ENCODE measurements at regions not wholly inside any gene's neighbourhood (a gene's known extent, or its start where the extent isn't known, plus 50 kb on each side); places are given as distances from the start of the nearest gene placed in this dataset.

DNA sequence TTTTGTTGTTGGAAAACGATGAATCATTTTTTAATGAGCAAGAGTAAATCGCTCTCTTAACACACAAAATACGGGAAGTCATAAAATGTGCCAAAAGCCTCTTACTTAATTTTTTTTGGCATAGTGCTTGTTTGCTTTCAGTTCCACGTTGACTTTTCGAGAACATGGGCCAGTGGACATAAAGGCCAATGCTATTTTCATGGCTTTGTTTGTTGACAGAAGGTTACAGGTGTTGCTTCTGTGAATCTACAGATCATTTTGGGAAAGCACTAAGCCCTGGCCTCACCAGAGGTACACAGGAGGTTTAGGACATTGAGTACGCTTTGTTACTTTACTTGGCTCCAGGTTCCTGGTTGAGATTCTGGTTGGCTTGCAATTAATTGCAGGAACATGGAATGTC is 199.4 kb upstream of the HMCN1 start:
- DNase-seq (ENCODE audit: low read depth), result no peak
- TF ChIP-seq, protein P1, sequence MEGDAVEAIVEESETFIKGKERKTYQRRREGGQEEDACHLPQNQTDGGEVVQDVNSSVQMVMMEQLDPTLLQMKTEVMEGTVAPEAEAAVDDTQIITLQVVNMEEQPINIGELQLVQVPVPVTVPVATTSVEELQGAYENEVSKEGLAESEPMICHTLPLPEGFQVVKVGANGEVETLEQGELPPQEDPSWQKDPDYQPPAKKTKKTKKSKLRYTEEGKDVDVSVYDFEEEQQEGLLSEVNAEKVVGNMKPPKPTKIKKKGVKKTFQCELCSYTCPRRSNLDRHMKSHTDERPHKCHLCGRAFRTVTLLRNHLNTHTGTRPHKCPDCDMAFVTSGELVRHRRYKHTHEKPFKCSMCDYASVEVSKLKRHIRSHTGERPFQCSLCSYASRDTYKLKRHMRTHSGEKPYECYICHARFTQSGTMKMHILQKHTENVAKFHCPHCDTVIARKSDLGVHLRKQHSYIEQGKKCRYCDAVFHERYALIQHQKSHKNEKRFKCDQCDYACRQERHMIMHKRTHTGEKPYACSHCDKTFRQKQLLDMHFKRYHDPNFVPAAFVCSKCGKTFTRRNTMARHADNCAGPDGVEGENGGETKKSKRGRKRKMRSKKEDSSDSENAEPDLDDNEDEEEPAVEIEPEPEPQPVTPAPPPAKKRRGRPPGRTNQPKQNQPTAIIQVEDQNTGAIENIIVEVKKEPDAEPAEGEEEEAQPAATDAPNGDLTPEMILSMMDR (IDR thresholded peaks at IDR 0.05; ENCODE audit: insufficient read depth, low read depth, low read length, missing control alignments), result no peak
- no peak overlapping the region for H3K4me3 ChIP-seq (ENCODE audit: low read depth, low read length)

DNA sequence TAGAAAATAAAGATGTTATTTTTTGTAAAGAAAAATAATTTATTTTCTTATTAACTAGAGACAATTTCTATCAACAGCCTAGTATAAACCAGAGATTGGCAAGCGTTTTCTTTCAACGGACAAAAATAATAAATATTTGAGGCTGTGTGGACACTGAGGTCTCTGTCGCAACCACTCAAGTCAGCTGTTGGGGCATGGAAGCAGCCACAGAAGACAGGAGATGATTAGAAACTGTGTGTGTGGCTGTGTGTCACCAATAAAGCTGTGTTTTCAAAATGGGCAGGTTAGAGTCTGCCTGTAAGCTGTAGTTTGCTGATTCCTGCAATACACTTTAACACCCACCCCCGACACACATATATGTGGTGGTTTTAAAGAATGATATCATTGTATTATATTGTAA is 200.6 kb upstream of the HMCN1 start:
- no peak overlapping the region for H3K4me3 ChIP-seq (ENCODE audit: low read depth, low read length)
- TF ChIP-seq, protein P1 (IDR thresholded peaks at IDR 0.05; ENCODE audit: insufficient read depth, low read depth, low read length, missing control alignments), result no peak
- no peak for DNase-seq (ENCODE audit: low read depth)

DNA sequence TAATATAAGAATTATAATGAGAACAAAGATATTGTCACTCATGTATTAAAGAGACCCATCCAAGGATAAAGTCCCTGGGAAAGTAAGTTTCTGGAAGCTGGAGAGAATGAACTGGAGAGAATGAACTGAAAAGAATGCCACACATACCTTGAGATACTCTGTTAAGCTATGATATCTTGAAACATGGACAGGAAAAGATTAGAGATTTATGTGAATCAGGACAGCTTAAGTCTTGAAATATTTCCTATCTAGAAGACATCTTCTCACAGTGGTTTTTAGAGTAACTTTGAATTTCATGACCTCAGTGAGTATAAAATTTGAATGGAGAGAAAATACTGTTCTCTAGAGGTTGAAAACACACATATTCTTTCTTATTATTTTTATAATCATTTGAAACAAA is 201.3 kb upstream of the HMCN1 start:
- DNase-seq (ENCODE audit: low read depth), result no peak
- H3K4me3 ChIP-seq (ENCODE audit: low read depth, low read length), result no peak overlapping the region
- TF ChIP-seq, protein P1 (IDR thresholded peaks at IDR 0.05; ENCODE audit: insufficient read depth, low read depth, low read length, missing control alignments), result no peak

DNA sequence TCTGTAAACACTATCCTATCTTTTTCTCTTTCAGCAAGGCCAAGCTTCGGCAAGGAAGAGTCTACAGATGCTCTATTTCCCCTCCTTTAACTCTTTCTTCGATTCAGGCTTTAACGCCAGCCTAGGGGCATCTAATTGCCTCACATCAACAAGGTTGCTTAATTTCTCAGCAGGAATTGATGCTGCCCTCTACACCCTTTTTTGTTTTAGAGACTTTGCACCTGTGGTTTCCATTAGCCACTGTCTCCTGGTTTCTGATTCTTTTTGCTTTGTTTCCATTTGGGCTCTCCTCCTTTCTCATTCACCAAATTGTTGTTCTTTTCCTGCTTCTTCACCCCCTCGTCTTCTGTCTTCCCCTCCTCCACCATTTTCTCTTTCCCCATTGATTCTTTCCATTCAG is 202.4 kb upstream of the HMCN1 start:
- no peak for DNase-seq (ENCODE audit: low read depth)
- H3K4me3 ChIP-seq (ENCODE audit: low read depth, low read length), result no peak overlapping the region
- TF ChIP-seq, protein P1 (IDR thresholded peaks at IDR 0.05; ENCODE audit: insufficient read depth, low read depth, low read length, missing control alignments), result no peak

DNA sequence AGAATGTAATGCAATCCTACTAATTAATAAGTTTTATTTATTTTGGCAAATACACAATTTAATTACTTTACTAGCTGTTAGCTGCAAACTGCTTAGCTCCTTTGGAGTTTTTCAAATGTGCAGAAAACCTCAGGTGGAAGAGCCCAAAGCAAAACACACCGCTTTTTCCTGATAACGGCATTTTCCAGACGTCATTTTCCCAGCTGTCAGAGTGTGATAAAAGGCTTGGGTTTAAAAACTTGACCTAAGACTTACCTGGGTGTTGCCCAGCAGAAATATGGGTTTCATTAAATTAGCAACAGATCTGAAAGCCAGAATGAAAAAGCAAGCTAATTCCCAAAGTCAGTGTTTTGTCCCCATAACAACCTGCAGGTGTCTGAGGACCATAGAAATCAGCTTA is 204.0 kb upstream of the HMCN1 start:
- TF ChIP-seq, protein P1 (IDR thresholded peaks at IDR 0.05; ENCODE audit: insufficient read depth, low read depth, low read length, missing control alignments), result no peak
- H3K4me3 ChIP-seq (ENCODE audit: low read depth, low read length), result no peak overlapping the region
- DNase-seq (ENCODE audit: low read depth), result no peak

DNA sequence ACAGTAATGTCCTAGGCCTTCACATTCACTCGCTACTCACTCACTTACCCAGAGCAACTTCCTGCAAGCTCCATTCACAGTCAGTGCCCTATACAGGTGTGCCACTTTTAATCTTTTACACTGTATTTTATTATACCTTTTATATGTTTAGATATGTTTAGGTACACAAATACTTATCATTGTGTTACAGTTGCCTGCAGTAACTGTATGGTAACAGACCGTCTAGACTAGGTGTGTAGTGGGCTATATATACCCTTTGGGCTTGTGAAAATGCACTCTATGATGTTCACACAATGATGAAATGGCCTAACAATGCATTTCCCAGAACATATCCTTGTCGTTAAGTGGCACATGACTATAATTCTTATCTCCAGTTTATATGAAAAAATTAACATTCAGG is 204.5 kb upstream of the HMCN1 start:
- no peak for DNase-seq (ENCODE audit: low read depth)
- no peak overlapping the region for H3K4me3 ChIP-seq (ENCODE audit: low read depth, low read length)
- TF ChIP-seq, protein P1 (IDR thresholded peaks at IDR 0.05; ENCODE audit: insufficient read depth, low read depth, low read length, missing control alignments), result no peak

DNA sequence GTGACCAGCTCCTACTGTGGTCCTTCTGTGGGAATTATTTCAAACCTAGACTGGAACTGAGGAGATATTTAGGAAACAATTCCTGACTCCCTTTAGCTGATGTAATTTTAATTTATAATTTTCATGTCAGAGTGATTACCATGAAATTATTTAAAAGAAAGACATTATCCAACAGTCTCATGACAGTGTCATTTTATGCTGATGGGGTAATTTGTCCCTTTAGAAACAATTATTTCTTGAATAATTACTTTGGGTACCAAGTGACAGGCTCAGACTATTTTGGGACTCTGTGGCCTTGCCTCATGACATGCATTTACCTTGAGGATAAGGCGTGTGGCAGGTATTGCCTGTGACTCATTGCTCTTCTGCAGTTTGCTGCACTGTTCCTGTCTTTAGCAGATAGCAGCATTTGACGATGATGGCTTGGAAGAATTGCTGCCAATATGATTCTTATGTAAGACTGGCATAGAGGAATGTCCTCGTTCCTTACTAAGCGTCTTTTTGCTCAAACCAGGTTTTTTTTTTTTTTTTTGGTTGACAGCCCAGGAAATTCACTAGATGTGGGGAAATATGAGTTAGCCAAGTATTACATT is 206.0 kb upstream of the HMCN1 start:
- H3K4me3 ChIP-seq (ENCODE audit: low read depth, low read length), result no peak overlapping the region
- DNase-seq (ENCODE audit: low read depth), result no peak
- TF ChIP-seq, protein P1 (IDR thresholded peaks at IDR 0.05; ENCODE audit: insufficient read depth, low read depth, low read length, missing control alignments), result no peak

Data from GM12865 (cell line).